ENCODE measurements at regions not wholly inside any gene's neighbourhood (a gene's known extent, or its start where the extent isn't known, plus 50 kb on each side); places are given as distances from the start of the nearest gene placed in this dataset.

DNA sequence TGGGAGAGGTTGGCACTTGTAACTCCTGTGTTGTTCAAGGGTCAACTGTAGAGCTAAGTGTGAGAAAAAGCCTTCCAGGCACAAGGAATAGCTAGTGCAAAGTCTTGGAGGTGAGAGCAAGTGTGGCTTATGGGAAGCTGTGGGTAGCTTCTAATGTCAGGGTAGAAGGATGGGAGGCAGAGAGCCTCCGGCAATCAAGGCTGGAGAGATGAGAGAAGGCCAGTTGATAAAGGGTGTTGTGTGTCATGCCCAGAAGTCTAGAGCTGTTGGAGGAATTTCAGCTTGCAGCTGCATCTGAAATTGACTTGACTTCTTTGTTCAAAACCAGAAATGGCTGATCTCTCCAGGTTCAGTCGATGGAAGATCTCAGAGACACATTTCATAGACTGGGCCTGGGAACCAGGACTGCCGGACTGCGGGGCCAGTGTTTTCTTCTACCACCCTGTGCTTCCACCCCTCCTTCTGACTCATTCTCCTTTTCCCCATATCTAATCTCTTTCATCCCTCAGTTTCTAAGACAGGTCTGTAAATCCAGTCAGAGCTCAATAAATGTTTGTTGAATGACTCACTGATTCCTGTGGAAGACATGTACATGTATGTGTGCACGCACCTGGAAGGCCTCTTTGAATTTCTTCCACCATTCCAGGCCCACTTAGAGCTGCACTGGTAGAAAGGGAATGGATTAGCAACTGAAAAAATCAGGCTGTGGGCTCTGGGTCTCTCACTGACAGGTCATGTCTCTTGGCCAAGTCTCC, 67.8 kb upstream of the KLF4 start:
- Mint-ChIP-seq H3K36me3 (no peaks in the 10 kb centered on the region), H3K9me3 (peaks cover 0 to 2% (median 0%) of the 10 kb centered on the region in 7 donors), H3K4me3 (no peak overlapping the region), H3K27me3 (ENCODE audit: low read depth in 3 of 3) (peaks cover 0 to 5% (median 1%) of the 10 kb centered on the region in 3 donors), H3K4me1 (peaks cover 2% of the 10 kb centered on the region), H3K27ac (no peak overlapping the region)
- Histone ChIP-seq H2AFZ (ENCODE audit: insufficient read depth, low read depth, low read length, poor library complexity, severe bottlenecking) (no peak overlapping the region), H3K27ac (ENCODE audit: low read depth in 1 of 2, low read length in 2 of 2) (no peak overlapping the region), H3K4me3 (replicated peaks in 1 of 3; ENCODE audit: low read depth in 2 of 3, low read length in 3 of 3) (no peak overlapping the region), H3K4me1 (ENCODE audit: control insufficient read depth in 1 of 2, insufficient read depth in 2 of 2, low read length in 2 of 2) (no peaks in the 10 kb centered on the region), H3K27me3 (ENCODE audit: control insufficient read depth in 2 of 2, insufficient read depth in 2 of 2, low read length in 2 of 2) (no peaks in the 10 kb centered on the region), H4K20me1 (ENCODE audit: insufficient read depth, low read length) (no peaks in the 10 kb centered on the region), H3K9me3 (replicated peaks in 1 of 2; ENCODE audit: control insufficient read depth in 1 of 2, insufficient read depth in 1 of 2, low read length in 2 of 2) (no peaks in the 10 kb centered on the region), H3K4me2 (replicated peaks; ENCODE audit: extremely low read depth, low read length, poor library complexity, severe bottlenecking) (no peak overlapping the region), H3K36me3 (replicated peaks in 1 of 2; ENCODE audit: control insufficient read depth in 1 of 2, insufficient read depth in 2 of 2, low read length in 2 of 2) (no peaks in the 10 kb centered on the region), H3K79me2 (ENCODE audit: insufficient read depth, low read length) (no peaks in the 10 kb centered on the region), H3K9ac (ENCODE audit: insufficient read depth, low read length, poor library complexity, severe bottlenecking) (no peak overlapping the region)
- intact Hi-C loops (cut with micrococcal nuclease), result no loop called here
- TF ChIP-seq, protein P1, sequence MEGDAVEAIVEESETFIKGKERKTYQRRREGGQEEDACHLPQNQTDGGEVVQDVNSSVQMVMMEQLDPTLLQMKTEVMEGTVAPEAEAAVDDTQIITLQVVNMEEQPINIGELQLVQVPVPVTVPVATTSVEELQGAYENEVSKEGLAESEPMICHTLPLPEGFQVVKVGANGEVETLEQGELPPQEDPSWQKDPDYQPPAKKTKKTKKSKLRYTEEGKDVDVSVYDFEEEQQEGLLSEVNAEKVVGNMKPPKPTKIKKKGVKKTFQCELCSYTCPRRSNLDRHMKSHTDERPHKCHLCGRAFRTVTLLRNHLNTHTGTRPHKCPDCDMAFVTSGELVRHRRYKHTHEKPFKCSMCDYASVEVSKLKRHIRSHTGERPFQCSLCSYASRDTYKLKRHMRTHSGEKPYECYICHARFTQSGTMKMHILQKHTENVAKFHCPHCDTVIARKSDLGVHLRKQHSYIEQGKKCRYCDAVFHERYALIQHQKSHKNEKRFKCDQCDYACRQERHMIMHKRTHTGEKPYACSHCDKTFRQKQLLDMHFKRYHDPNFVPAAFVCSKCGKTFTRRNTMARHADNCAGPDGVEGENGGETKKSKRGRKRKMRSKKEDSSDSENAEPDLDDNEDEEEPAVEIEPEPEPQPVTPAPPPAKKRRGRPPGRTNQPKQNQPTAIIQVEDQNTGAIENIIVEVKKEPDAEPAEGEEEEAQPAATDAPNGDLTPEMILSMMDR (IDR thresholded peaks at IDR 0.05), result no peak
- DNase-seq, result no peak
- 100% methylated on average over 2 of the region's 5 CpGs for WGBS (ENCODE audit: insufficient coverage)

DNA sequence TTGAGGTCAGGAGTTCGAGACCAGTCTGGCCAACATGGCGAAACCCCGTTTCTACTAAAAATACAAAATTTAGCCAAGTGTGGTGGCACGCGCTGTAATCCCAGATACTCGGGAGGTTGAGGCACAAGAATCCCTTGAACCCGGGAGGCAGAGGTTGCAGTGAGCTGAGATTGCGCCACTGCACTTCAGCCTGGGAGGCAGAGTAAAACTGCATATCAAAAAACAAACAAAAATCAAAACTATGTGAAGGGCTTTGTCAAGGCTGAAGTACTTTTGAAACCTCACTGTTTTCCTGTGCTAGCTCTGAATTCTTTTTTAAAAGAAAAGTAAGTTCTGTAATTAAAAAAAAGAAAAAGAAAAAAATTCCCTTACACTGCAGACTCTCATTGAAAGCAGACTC, 65.1 kb upstream of the KLF4 start:
- WGBS (ENCODE audit: insufficient coverage), result 95% methylated on average over 7 of the region's 8 CpGs
- H3K27me3 ChIP-seq (ENCODE audit: control insufficient read depth in 2 of 2, insufficient read depth in 2 of 2, low read length in 2 of 2), result no peaks in the 10 kb centered on the region
- Mint-ChIP-seq H3K4me3 (no peak overlapping the region), H3K27me3 (ENCODE audit: low read depth in 3 of 3) (peaks cover 0 to 1% (median under 1%) of the 10 kb centered on the region in 3 donors), H3K27ac (no peak overlapping the region), H3K36me3 (no peaks in the 10 kb centered on the region), H3K9me3 (peaks cover 0 to 2% (median 0%) of the 10 kb centered on the region in 7 donors), H3K4me1 (peaks cover 2% of the 10 kb centered on the region)
- peaks cover 0 to under 1% of the 10 kb centered on the region in 2 donors for H3K4me1 ChIP-seq (ENCODE audit: control insufficient read depth in 1 of 2, insufficient read depth in 2 of 2, low read length in 2 of 2)
- H2AFZ ChIP-seq (ENCODE audit: insufficient read depth, low read depth, low read length, poor library complexity, severe bottlenecking), result no peak overlapping the region
- TF ChIP-seq, protein P1 (IDR thresholded peaks at IDR 0.05), result no peak
- intact Hi-C loops (cut with micrococcal nuclease), result no loop called here
- H3K79me2 ChIP-seq (ENCODE audit: insufficient read depth, low read length), result no peaks in the 10 kb centered on the region
- H3K4me3 ChIP-seq (replicated peaks in 1 of 3; ENCODE audit: low read depth in 2 of 3, low read length in 3 of 3), result no peak overlapping the region
- no peaks in the 10 kb centered on the region for H4K20me1 ChIP-seq (ENCODE audit: insufficient read depth, low read length)
- H3K27ac ChIP-seq (ENCODE audit: low read depth in 1 of 2, low read length in 2 of 2), result no peak overlapping the region
- no peak overlapping the region for H3K9ac ChIP-seq (ENCODE audit: insufficient read depth, low read length, poor library complexity, severe bottlenecking)
- H3K36me3 ChIP-seq (replicated peaks in 1 of 2; ENCODE audit: control insufficient read depth in 1 of 2, insufficient read depth in 2 of 2, low read length in 2 of 2), result no peaks in the 10 kb centered on the region
- H3K4me2 ChIP-seq (replicated peaks; ENCODE audit: extremely low read depth, low read length, poor library complexity, severe bottlenecking), result no peak overlapping the region
- no peaks in the 10 kb centered on the region for H3K9me3 ChIP-seq (replicated peaks in 1 of 2; ENCODE audit: control insufficient read depth in 1 of 2, insufficient read depth in 1 of 2, low read length in 2 of 2)
- DNase-seq, result no peak

Measured in CD14-positive monocyte (primary cell).